ENCODE measurements at regions not wholly inside any gene's neighbourhood (a gene's known extent, or its start where the extent isn't known, plus 50 kb on each side); places are given as distances from the start of the nearest gene placed in this dataset.

- CTCF ChIA-PET, result no interaction called here
- intact Hi-C loops (cut with DNase I, micrococcal nuclease), result no loop called here
- Mint-ChIP-seq H3K27ac (no peak overlapping the region), H3K9me3 (ENCODE audit: low read depth) (no peaks in the 10 kb centered on the region), H3K27me3 (no peaks in the 10 kb centered on the region), H3K4me1 (no peaks in the 10 kb centered on the region), H3K36me3 (ENCODE audit: low read depth) (no peaks in the 10 kb centered on the region), H3K4me3 (no peak overlapping the region)
- no peak for DNase-seq
- POLR2A ChIA-PET, result no interaction called here
- no peak for ATAC-seq
These were observed 285.1 kb upstream of the CDIN1 start for GRCh38 chr15:36294359-36294758.

DNA sequence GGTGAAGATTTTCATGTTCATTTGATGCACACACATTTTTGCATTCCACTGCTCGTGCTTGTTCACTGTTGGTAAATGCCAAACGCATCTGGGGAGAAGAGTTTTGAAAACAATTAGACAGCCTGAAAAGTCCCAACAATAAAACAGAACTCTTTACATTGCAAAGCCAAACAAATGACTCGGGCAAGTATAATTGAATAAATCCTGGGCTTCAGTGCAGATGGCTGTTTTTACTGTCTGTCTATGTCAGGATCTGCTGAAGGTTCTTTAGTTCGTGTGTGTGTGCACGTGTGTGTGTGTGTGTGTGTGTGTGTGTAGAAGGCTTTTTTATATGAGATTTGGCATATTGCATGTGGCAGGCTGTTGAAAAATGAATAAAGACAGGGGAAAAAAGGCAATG is 277.5 kb upstream of the CDIN1 start:
- no peak for ATAC-seq

GRCh38 chr15:36313021-36313420 is 266.4 kb upstream of the CDIN1 start:
- DNase-seq (no peak), ATAC-seq (no peak)
- H3K27me3 Mint-ChIP-seq, result no peaks in the 10 kb centered on the region
- POLR2A ChIA-PET, result no interaction called here
- no peak overlapping the region for H3K4me3 Mint-ChIP-seq
- CTCF ChIA-PET, result no interaction called here
- H3K4me1 Mint-ChIP-seq, result no peaks in the 10 kb centered on the region
- no peaks in the 10 kb centered on the region for H3K36me3 Mint-ChIP-seq (ENCODE audit: low read depth)
- intact Hi-C loops (cut with DNase I, micrococcal nuclease), result no loop called here
- H3K27ac Mint-ChIP-seq, result no peak overlapping the region
- H3K9me3 Mint-ChIP-seq (ENCODE audit: low read depth), result no peaks in the 10 kb centered on the region

More for the DNA sequence above, 277.5 kb upstream of the CDIN1 start:
- Mint-ChIP-seq H3K27ac (no peak overlapping the region), H3K36me3 (ENCODE audit: low read depth) (no peaks in the 10 kb centered on the region), H3K4me3 (no peak overlapping the region), H3K4me1 (no peaks in the 10 kb centered on the region), H3K27me3 (no peaks in the 10 kb centered on the region), H3K9me3 (ENCODE audit: low read depth) (no peaks in the 10 kb centered on the region)
- ChIA-PET POLR2A (no interaction called here), CTCF (no interaction called here)
- no peak for DNase-seq
- intact Hi-C loops (cut with DNase I, micrococcal nuclease), result no loop called here

GRCh38 chr15:36313736-36314280 is 265.6 kb upstream of the CDIN1 start:
- ChIA-PET POLR2A (no interaction called here), CTCF (no interaction called here)
- no peak for ATAC-seq
- Mint-ChIP-seq H3K4me3 (no peak overlapping the region), H3K27me3 (no peaks in the 10 kb centered on the region), H3K27ac (no peak overlapping the region), H3K9me3 (ENCODE audit: low read depth) (no peaks in the 10 kb centered on the region), H3K4me1 (no peaks in the 10 kb centered on the region), H3K36me3 (ENCODE audit: low read depth) (no peaks in the 10 kb centered on the region)
- intact Hi-C loops (cut with DNase I, micrococcal nuclease), result no loop called here
- DNase-seq, result no peak

DNA sequence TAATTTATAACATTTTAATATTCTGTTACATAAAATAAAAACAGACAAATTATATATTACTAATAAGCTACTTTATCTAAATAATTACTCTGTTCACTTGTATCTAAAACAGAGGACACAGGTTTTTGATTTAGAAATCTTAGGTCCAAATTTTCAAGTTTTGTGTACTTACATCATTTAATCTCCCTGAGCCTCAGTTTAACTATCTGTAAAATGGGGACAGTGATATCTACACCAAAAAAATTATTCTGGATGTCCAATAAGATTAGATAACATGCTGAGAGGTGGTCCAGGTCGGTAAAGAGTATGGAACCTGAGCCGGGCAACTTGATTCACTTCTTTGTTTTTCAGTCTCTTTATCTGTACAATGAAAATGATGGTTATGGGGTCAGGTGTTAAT is 263.8 kb upstream of the CDIN1 start:
- no peaks in the 10 kb centered on the region for H3K36me3 Mint-ChIP-seq (ENCODE audit: low read depth)
- CTCF ChIA-PET, result no interaction called here
- H3K27me3 Mint-ChIP-seq, result peaks cover 2% of the 10 kb centered on the region
- intact Hi-C loops (cut with DNase I, micrococcal nuclease), result no loop called here
- POLR2A ChIA-PET, result no interaction called here
- DNase-seq (no peak), ATAC-seq (no peak)
- no peak overlapping the region for H3K27ac Mint-ChIP-seq
- no peak overlapping the region for H3K4me3 Mint-ChIP-seq
- H3K9me3 Mint-ChIP-seq (ENCODE audit: low read depth), result no peaks in the 10 kb centered on the region
- H3K4me1 Mint-ChIP-seq, result no peaks in the 10 kb centered on the region

DNA sequence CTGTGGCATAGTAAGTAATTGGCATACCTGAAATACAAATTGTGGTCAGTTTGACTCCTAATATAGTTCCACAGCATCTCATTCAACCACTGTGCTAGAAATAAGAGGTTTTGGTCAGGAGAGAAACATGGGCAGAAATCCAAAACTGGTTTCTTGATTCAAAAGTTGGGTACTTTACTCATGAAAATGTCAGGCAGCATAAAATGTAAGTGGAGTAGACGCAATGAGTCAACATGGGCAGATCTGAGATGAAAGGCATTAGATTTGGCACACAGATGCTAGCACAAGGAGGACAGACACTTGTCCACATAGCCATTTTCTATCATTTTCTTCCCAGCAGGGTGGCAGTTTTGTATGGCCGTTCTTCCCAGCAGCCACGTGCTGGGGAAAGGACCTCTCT is 255.8 kb upstream of the CDIN1 start:
- ChIA-PET CTCF (no interaction called here), POLR2A (no interaction called here)
- no peaks in the 10 kb centered on the region for H3K36me3 Mint-ChIP-seq (ENCODE audit: low read depth)
- H3K4me3 Mint-ChIP-seq, result no peak overlapping the region
- no peak for ATAC-seq
- H3K27ac Mint-ChIP-seq, result no peak overlapping the region
- no peak for DNase-seq
- intact Hi-C loops (cut with DNase I, micrococcal nuclease), result no loop called here
- no peaks in the 10 kb centered on the region for H3K4me1 Mint-ChIP-seq
- peaks cover 2% of the 10 kb centered on the region for H3K27me3 Mint-ChIP-seq
- H3K9me3 Mint-ChIP-seq (ENCODE audit: low read depth), result no peaks in the 10 kb centered on the region

GRCh38 chr15:36325206-36325605 is 254.2 kb upstream of the CDIN1 start:
- H3K27ac Mint-ChIP-seq, result no peak overlapping the region
- H3K36me3 Mint-ChIP-seq (ENCODE audit: low read depth), result no peaks in the 10 kb centered on the region
- ATAC-seq (no peak), DNase-seq (no peak)
- H3K4me1 Mint-ChIP-seq, result no peaks in the 10 kb centered on the region
- no peaks in the 10 kb centered on the region for H3K27me3 Mint-ChIP-seq
- no peak overlapping the region for H3K4me3 Mint-ChIP-seq
- POLR2A ChIA-PET, result no interaction called here
- intact Hi-C loops (cut with DNase I, micrococcal nuclease), result no loop called here
- no peaks in the 10 kb centered on the region for H3K9me3 Mint-ChIP-seq (ENCODE audit: low read depth)
- CTCF ChIA-PET, result no interaction called here

DNA sequence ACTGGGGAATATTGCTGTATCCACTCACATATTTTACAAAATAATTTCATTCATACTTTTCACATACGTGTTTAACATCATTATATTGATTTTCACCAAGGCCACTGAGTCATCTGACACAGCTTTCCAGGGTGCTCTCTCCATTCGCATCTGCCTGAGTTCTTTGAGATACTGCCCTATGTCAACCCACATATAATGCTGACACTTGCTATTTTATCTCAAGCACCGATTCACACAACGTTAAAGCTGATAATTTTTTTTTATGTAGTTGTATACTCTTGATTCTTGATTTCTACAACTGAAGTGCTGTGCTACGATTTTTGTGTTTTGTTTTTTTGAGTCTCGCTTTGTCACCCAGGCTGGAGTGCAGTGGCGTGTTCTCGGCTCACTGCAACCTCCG is 249.8 kb upstream of the CDIN1 start:
- no peaks in the 10 kb centered on the region for H3K4me1 Mint-ChIP-seq
- ChIA-PET POLR2A (no interaction called here), CTCF (no interaction called here)
- intact Hi-C loops (cut with DNase I, micrococcal nuclease), result no loop called here
- H3K36me3 Mint-ChIP-seq (ENCODE audit: low read depth), result no peaks in the 10 kb centered on the region
- no peak for ATAC-seq
- no peaks in the 10 kb centered on the region for H3K9me3 Mint-ChIP-seq (ENCODE audit: low read depth)
- no peak overlapping the region for H3K27ac Mint-ChIP-seq
- no peak for DNase-seq
- no peaks in the 10 kb centered on the region for H3K27me3 Mint-ChIP-seq
- no peak overlapping the region for H3K4me3 Mint-ChIP-seq

DNA sequence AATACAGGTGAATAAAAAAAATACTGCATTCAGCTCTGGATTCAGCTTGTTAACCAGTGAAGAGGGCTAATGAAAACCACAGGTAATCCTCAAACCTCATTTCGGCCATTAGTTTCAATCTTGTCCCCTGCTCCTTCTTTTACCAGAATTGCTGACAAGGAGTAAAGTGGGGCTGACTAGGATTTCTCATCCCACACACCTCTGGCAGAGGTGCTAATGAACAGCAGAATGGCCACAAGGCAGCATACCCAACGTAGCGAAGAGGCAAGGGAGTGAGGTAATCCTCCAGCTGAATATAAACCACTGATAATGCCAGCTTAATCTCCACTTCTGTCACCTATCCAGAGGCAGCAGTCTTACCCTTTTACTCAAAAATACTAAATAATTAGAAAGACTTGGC is 248.8 kb upstream of the CDIN1 start:
- no peak overlapping the region for H3K27ac Mint-ChIP-seq
- no peaks in the 10 kb centered on the region for H3K36me3 Mint-ChIP-seq (ENCODE audit: low read depth)
- POLR2A ChIA-PET, result no interaction called here
- ATAC-seq (no peak), DNase-seq (no peak)
- H3K27me3 Mint-ChIP-seq, result no peaks in the 10 kb centered on the region
- no peaks in the 10 kb centered on the region for H3K4me1 Mint-ChIP-seq
- intact Hi-C loops (cut with DNase I, micrococcal nuclease), result no loop called here
- CTCF ChIA-PET, result no interaction called here
- H3K4me3 Mint-ChIP-seq, result no peak overlapping the region
- no peaks in the 10 kb centered on the region for H3K9me3 Mint-ChIP-seq (ENCODE audit: low read depth)

- DNase-seq (no peak), ATAC-seq (no peak)
- ChIA-PET POLR2A (no interaction called here), CTCF (no interaction called here)
- no peaks in the 10 kb centered on the region for H3K9me3 Mint-ChIP-seq (ENCODE audit: low read depth)
- no peaks in the 10 kb centered on the region for H3K36me3 Mint-ChIP-seq (ENCODE audit: low read depth)
- no peaks in the 10 kb centered on the region for H3K27me3 Mint-ChIP-seq
- no peaks in the 10 kb centered on the region for H3K4me1 Mint-ChIP-seq
- no peak overlapping the region for H3K4me3 Mint-ChIP-seq
- intact Hi-C loops (cut with DNase I, micrococcal nuclease), result no loop called here
- H3K27ac Mint-ChIP-seq, result no peak overlapping the region
These were observed 247.7 kb upstream of the CDIN1 start for GRCh38 chr15:36331531-36332275.

- Mint-ChIP-seq H3K27me3 (no peaks in the 10 kb centered on the region), H3K27ac (no peak overlapping the region), H3K36me3 (ENCODE audit: low read depth) (no peaks in the 10 kb centered on the region), H3K9me3 (ENCODE audit: low read depth) (no peaks in the 10 kb centered on the region), H3K4me1 (no peaks in the 10 kb centered on the region), H3K4me3 (no peak overlapping the region)
- DNase-seq (no peak), ATAC-seq (no peak)
- ChIA-PET POLR2A (no interaction called here), CTCF (no interaction called here)
- intact Hi-C loops (cut with DNase I, micrococcal nuclease), result no loop called here
These were observed 247.1 kb upstream of the CDIN1 start for GRCh38 chr15:36332301-36332700.

- ChIA-PET POLR2A (no interaction called here), CTCF (no interaction called here)
- Mint-ChIP-seq H3K4me1 (no peaks in the 10 kb centered on the region), H3K27ac (no peak overlapping the region), H3K4me3 (no peak overlapping the region), H3K27me3 (no peaks in the 10 kb centered on the region), H3K36me3 (ENCODE audit: low read depth) (no peaks in the 10 kb centered on the region), H3K9me3 (ENCODE audit: low read depth) (peaks cover 1% of the 10 kb centered on the region)
- intact Hi-C loops (cut with DNase I, micrococcal nuclease), result no loop called here
- no peak for ATAC-seq
- no peak for DNase-seq
These were observed 246.5 kb upstream of the CDIN1 start for GRCh38 chr15:36332896-36333295.

DNA sequence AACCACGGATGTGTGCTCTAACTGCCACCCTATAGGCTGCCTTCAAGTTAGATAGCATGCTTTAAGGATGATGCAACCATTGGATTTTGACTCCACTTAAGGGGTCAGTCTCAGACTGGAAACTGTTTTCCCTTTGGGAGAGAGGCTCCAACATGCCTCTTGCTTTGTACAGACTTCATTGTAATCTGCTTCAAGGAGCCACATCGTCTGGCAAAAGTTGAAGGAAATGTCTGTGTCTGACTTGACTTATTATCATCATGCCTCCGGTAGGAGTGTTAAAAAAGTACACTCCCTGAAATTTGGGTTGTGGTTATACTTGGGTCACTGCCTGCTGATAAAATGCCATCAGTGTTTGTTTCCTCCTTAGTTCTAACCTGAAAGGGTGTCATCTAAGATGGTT is 245.4 kb upstream of the CDIN1 start:
- H3K9me3 Mint-ChIP-seq (ENCODE audit: low read depth), result peaks cover 3% of the 10 kb centered on the region
- no peak for ATAC-seq
- H3K4me3 Mint-ChIP-seq, result no peak overlapping the region
- no peaks in the 10 kb centered on the region for H3K4me1 Mint-ChIP-seq
- H3K36me3 Mint-ChIP-seq (ENCODE audit: low read depth), result no peaks in the 10 kb centered on the region
- POLR2A ChIA-PET, result no interaction called here
- CTCF ChIA-PET, result no interaction called here
- intact Hi-C loops (cut with DNase I, micrococcal nuclease), result no loop called here
- no peaks in the 10 kb centered on the region for H3K27me3 Mint-ChIP-seq
- no peak for DNase-seq
- H3K27ac Mint-ChIP-seq, result no peak overlapping the region

All from activated CD4-positive, alpha-beta T cell treated with anti-CD3 and anti-CD28 coated beads for 36 hours (primary cell).